OCI-LY3 (cell line): ENCODE measurements at regions not wholly inside any gene's neighbourhood (a gene's known extent, or its start where the extent isn't known, plus 50 kb on each side); places are given as distances from the start of the nearest gene placed in this dataset.

Experiments used
- H2AFZ ChIP-seq: fragments of 200-600, 300-600 bp; shearing (Covaris generic); 2 replicates; pipeline ENCODE4 v1.6.0; 2014; ENCODE audit warnings: antibody characterized with exemption, low read depth, low read length
- H3K27ac ChIP-seq: fragments of 200-600, 300-600 bp; sonication (generic); 2 replicates; pipeline ENCODE4 v1.5.1; 2014; ENCODE audit warnings: mild to moderate bottlenecking, low read length, moderate library complexity, mixed read lengths
- H3K27me3 ChIP-seq: fragments of 200-600, 300-600 bp; sonication (generic); 2 replicates; pipeline ENCODE4 v1.6.1; 2014; ENCODE audit warnings: low read depth, low read length, mixed read lengths
- H3K36me3 ChIP-seq: fragments of 200-600, 300-600 bp; sonication (generic); replicated peaks from 2 replicates; pipeline ENCODE3; 2014; ENCODE audit warnings: low read depth, low read length, mixed read lengths
- H3K4me1 ChIP-seq: fragments of 300-600, 200-600 bp; sonication (generic); 2 replicates; pipeline ENCODE4 v1.6.1; 2014; ENCODE audit warnings: low read length, mixed read lengths
- H3K4me2 ChIP-seq: fragments of 200-600, 300-600 bp; sonication (generic); 2 replicates; pipeline ENCODE4 v1.6.1; 2014; ENCODE audit warnings: low read length, mixed read lengths
- H3K4me3 ChIP-seq: fragments of 300-600, 200-600 bp; sonication (generic); 2 replicates; pipeline ENCODE4 v1.5.1; 2014; ENCODE audit warnings: antibody characterized with exemption, mild to moderate bottlenecking, low read length, moderate library complexity
- H3K79me2 ChIP-seq: fragments of 300-600, 200-600 bp; shearing (Covaris generic); 2 replicates; pipeline ENCODE4 v1.6.1; 2014; ENCODE audit warnings: mild to moderate bottlenecking, low read length, mixed read lengths
- H3K9ac ChIP-seq: fragments of 300-600, 200-600 bp; shearing (Covaris generic); 2 replicates; pipeline ENCODE4 v1.6.0; 2014; ENCODE audit warnings: mild to moderate bottlenecking, low read length, moderate library complexity
- H3K9me3 ChIP-seq: fragments of 200-600, 300-600 bp; shearing (Covaris generic); 2 replicates; pipeline ENCODE4 v1.6.1; 2014; ENCODE audit warnings: low read length, mixed read lengths; ENCODE audit not compliant: insufficient read depth
- H4K20me1 ChIP-seq: fragments of 200-600, 300-600 bp; sonication (generic); 2 replicates; pipeline ENCODE4 v1.6.1; 2016; ENCODE audit warnings: low read length, mixed read lengths; ENCODE audit not compliant: insufficient read depth
- EZH2phosphoT487 ChIP-seq: fragments of 200-600 bp; shearing (Covaris generic); IDR thresholded peaks from 2 replicates; pipeline ENCODE4 v1.6.1; 2018; ENCODE audit warnings: antibody characterized with exemption, mixed run types, low read depth
- TF ChIP-seq, protein P1 (sequence below): fragments of 200-600, 300-600 bp; sonication (generic); IDR thresholded peaks from 2 replicates; pipeline ENCODE4 v1.5.1; 2014; ENCODE audit warnings: antibody characterized with exemption, low read length, low read depth

DNA sequence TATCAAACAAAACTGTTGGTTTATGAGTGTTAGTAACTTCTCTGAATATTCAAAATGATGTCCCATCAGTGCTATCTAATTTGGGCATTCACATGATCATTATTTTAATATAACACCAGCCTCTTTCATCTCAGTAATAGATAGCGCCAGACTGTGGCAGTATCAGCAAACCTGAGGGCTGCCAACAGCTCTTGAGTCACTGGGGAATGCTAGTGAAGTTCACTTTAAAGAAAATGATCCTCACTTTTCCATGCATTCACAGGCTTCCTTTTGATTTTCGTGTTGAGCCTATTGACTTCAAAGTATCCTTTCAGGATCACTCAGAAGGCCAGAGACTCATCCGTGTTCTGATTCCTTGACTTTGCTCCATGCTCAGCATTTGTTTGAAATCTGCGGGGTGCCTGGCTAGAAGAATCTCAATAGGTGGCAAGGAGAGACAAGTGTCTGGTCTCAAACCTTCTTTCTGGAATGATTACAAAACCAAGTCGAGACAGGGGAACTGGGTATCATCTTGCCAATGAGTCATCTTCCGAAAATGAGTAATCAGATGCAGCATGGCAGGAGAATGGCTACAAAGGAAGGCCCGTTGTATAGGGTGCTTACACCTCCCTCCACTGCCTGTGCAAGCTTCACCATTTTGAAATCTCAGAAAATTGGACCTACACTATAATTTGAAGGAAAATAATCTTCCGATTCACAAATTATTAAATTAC, 509.1 kb downstream of the RASEF start:
- H2AFZ ChIP-seq, result no peak overlapping the region

DNA sequence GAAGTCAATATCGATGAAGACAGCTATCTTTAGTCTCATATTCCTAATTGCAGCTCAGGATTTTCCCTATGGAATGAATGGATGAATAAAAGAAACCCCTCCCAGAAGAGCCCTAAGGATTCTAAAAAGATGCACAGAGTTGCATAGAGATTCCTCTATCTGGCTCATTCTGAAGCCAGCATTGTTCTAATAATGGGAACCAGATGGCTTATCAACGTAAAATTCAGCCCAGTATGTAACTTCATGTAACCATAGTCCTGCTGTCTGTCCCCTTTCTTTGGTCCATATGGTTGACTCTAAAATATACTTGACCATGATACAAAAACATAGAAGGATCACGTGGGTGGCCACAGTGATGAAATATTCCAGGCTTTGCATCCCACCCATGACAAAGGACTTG, 508.6 kb downstream of the RASEF start:
- Histone ChIP-seq H4K20me1 (no peaks in the 10 kb centered on the region), H3K79me2 (no peaks in the 10 kb centered on the region), H3K9ac (no peak overlapping the region), H3K27ac (no peak overlapping the region), H3K27me3 (no peaks in the 10 kb centered on the region), H3K4me3 (no peak overlapping the region), H3K9me3 (no peaks in the 10 kb centered on the region), H3K36me3 (no peaks in the 10 kb centered on the region), H3K4me1 (peaks cover 16% of the 10 kb centered on the region), H3K4me2 (peak overlapping the region; percentile 64), H2AFZ (no peak overlapping the region)
- no peak for TF ChIP-seq EZH2phosphoT487
- TF ChIP-seq, protein P1, sequence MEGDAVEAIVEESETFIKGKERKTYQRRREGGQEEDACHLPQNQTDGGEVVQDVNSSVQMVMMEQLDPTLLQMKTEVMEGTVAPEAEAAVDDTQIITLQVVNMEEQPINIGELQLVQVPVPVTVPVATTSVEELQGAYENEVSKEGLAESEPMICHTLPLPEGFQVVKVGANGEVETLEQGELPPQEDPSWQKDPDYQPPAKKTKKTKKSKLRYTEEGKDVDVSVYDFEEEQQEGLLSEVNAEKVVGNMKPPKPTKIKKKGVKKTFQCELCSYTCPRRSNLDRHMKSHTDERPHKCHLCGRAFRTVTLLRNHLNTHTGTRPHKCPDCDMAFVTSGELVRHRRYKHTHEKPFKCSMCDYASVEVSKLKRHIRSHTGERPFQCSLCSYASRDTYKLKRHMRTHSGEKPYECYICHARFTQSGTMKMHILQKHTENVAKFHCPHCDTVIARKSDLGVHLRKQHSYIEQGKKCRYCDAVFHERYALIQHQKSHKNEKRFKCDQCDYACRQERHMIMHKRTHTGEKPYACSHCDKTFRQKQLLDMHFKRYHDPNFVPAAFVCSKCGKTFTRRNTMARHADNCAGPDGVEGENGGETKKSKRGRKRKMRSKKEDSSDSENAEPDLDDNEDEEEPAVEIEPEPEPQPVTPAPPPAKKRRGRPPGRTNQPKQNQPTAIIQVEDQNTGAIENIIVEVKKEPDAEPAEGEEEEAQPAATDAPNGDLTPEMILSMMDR, result no peak

More for the DNA sequence above, 509.1 kb downstream of the RASEF start:
- no peak for TF ChIP-seq EZH2phosphoT487
- TF ChIP-seq, protein P1, result no peak
- H3K79me2 ChIP-seq, result no peaks in the 10 kb centered on the region
- no peak overlapping the region for H3K9ac ChIP-seq
- no peaks in the 10 kb centered on the region for H3K36me3 ChIP-seq
- H3K4me3 ChIP-seq, result no peak overlapping the region
- no peaks in the 10 kb centered on the region for H3K27me3 ChIP-seq
- no peaks in the 10 kb centered on the region for H4K20me1 ChIP-seq
- peaks cover 16% of the 10 kb centered on the region for H3K4me1 ChIP-seq
- H3K4me2 ChIP-seq, result peak overlapping the region; percentile 64
- no peak overlapping the region for H3K27ac ChIP-seq
- no peaks in the 10 kb centered on the region for H3K9me3 ChIP-seq

DNA sequence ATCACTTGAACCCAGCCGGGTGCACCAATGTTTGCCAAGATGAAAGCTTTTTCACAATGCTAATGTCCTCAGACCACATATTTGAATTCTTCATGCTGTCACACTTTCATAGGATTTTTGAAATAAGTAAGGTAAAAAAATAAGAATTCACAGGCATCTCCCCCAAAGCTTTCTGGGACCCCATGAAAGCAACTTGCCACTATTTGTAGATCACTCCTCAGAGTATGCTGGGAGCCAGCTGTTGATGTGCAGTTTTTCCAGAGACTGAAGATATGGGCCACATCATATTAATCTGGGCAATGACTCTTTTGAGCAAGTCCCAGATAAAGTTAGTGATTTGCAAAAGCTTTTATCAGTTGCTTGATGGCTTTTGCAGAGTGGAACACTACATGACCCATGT, 507.9 kb downstream of the RASEF start:
- Histone ChIP-seq H3K9me3 (no peaks in the 10 kb centered on the region), H3K79me2 (no peaks in the 10 kb centered on the region), H2AFZ (no peak overlapping the region), H3K4me2 (no peak overlapping the region), H3K9ac (no peak overlapping the region), H3K27me3 (no peaks in the 10 kb centered on the region), H3K4me1 (peaks cover 16% of the 10 kb centered on the region), H3K4me3 (no peak overlapping the region), H3K27ac (no peak overlapping the region), H4K20me1 (no peaks in the 10 kb centered on the region), H3K36me3 (no peaks in the 10 kb centered on the region)
- TF ChIP-seq, protein P1, result no peak
- no peak for TF ChIP-seq EZH2phosphoT487

DNA sequence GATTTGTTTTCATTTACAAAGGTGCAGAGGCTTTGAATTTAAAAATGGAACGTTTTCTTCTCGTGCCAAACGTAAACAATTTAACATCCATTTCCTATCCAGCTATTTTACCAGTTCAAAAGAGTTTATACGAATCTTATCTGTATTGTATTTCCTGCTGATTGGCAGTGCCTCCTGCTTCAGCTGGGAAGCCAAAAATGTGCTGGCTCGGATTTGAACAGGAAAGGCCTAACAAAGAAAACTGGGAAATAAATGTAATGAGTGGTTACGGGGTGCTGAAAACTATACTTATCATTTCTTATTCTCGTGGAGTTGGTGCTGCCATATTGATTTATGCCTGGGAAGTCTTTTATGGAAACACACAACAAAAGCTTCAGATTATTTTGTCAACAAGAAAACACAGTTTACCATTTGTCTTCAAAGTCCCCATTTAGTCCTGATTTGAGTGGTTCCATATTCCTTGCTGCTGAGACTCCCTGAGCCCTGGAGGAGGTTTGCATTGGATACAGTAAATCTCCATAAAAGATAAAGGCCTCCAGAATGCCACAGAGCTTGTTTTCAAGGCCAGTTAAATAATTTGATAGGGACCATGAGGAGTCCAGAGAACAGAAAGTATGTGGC, 507.4 kb downstream of the RASEF start:
- Histone ChIP-seq H3K79me2 (no peaks in the 10 kb centered on the region), H3K9me3 (no peaks in the 10 kb centered on the region), H3K4me3 (no peak overlapping the region), H3K4me2 (no peak overlapping the region), H3K36me3 (no peaks in the 10 kb centered on the region), H4K20me1 (no peaks in the 10 kb centered on the region), H3K9ac (no peak overlapping the region), H3K27me3 (no peaks in the 10 kb centered on the region), H3K4me1 (peaks cover 16% of the 10 kb centered on the region), H2AFZ (no peak overlapping the region), H3K27ac (no peak overlapping the region)
- no peak for TF ChIP-seq EZH2phosphoT487
